ENCODE measurements at regions not wholly inside any gene's neighbourhood (a gene's known extent, or its start where the extent isn't known, plus 50 kb on each side); places are given as distances from the start of the nearest gene placed in this dataset.

DNA sequence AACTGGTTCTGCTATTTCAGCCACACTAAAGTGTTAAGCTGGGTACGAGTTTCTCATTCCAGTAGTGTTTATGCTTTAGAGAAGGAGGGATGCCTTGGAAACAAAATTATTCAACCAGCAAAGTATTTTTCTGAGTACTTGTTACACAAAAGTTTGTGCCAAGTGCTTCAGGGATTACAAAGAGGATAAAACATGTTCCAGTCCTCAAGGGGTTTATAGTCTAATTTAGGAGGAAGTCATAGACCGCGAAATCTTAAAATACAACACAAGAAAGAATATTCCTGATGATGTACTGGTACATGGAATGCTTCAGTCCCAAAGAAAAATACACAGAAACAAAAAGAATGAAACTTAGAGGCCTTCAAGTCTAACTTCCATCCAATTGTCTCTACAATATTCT is 85.4 kb upstream of the NR4A3 start:
- TF ChIP-seq, protein P1, sequence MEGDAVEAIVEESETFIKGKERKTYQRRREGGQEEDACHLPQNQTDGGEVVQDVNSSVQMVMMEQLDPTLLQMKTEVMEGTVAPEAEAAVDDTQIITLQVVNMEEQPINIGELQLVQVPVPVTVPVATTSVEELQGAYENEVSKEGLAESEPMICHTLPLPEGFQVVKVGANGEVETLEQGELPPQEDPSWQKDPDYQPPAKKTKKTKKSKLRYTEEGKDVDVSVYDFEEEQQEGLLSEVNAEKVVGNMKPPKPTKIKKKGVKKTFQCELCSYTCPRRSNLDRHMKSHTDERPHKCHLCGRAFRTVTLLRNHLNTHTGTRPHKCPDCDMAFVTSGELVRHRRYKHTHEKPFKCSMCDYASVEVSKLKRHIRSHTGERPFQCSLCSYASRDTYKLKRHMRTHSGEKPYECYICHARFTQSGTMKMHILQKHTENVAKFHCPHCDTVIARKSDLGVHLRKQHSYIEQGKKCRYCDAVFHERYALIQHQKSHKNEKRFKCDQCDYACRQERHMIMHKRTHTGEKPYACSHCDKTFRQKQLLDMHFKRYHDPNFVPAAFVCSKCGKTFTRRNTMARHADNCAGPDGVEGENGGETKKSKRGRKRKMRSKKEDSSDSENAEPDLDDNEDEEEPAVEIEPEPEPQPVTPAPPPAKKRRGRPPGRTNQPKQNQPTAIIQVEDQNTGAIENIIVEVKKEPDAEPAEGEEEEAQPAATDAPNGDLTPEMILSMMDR (IDR thresholded peaks at IDR 0.05; ENCODE audit: control extremely low read depth, extremely low read depth, low read depth, missing control alignments): no peak
- CTCF ChIA-PET: no interaction called here
- POLR2A ChIA-PET: no interaction called here
- no peak for DNase-seq (ENCODE audit: extremely low spot score)

GRCh38 chr9:99737649-99738048 is 84.0 kb upstream of the NR4A3 start:
- CTCF ChIA-PET: interaction anchor here (0.5 kb wide), 1 partner anchor 896 kb away, joined by 3 read pairs; no protein-coding TSS in a partner anchor
- TF ChIP-seq, protein P1 (IDR thresholded peaks at IDR 0.05; ENCODE audit: control extremely low read depth, extremely low read depth, low read depth, missing control alignments): no peak
- no peak for DNase-seq (ENCODE audit: extremely low spot score)
- POLR2A ChIA-PET: no interaction called here

- TF ChIP-seq, protein P1 (IDR thresholded peaks at IDR 0.05; ENCODE audit: control extremely low read depth, extremely low read depth, low read depth, missing control alignments): no peak
- POLR2A ChIA-PET: no interaction called here
- no peak for DNase-seq (ENCODE audit: extremely low spot score)
- CTCF ChIA-PET: interaction anchor here (1.4 to 1.5 kb wide), 2 partner anchors 10 to 477 kb away, joined by 3 read pairs; no protein-coding TSS in a partner anchor
Observed at GRCh38 chr9:99743006-99743405, 78.7 kb upstream of the NR4A3 start.

- TF ChIP-seq, protein P1 (IDR thresholded peaks at IDR 0.05; ENCODE audit: control extremely low read depth, extremely low read depth, low read depth, missing control alignments): no peak
- ChIA-PET POLR2A (no interaction called here), CTCF (interaction anchor here (1.4 to 1.5 kb wide), 2 partner anchors 11 to 478 kb away, joined by 3 read pairs; no protein-coding TSS in a partner anchor)
- DNase-seq (ENCODE audit: extremely low spot score): no peak
Observed at GRCh38 chr9:99743455-99743854, 78.2 kb upstream of the NR4A3 start.

DNA sequence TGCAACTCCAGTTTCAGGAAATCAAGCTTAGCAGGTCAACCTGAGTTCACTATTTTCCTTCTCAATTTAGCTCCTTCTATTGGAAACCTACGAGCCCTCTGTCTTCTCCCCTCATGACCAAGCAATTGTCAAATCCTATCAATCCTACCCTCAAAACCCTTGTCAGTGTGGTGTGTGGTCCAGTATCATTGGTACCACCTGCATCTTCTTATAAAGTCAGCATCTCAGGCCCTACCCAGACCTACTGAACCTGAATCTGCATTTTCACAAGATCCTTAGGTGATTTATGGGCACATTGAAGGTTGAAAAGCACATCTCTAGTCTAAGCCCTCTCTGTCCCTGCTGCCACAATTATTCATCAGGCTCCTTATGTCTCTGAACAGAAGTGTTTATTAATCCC is 77.6 kb upstream of the NR4A3 start:
- ChIA-PET CTCF (interaction anchor here (1.4 kb wide), 1 partner anchor 12 kb away, joined by 3 read pairs; no protein-coding TSS in a partner anchor), POLR2A (no interaction called here)
- no peak for DNase-seq (ENCODE audit: extremely low spot score)

GRCh38 chr9:99745085-99745484 is 76.6 kb upstream of the NR4A3 start:
- DNase-seq (ENCODE audit: extremely low spot score): no peak
- ChIA-PET POLR2A (no interaction called here), CTCF (no interaction called here)
- TF ChIP-seq, protein P1 (IDR thresholded peaks at IDR 0.05; ENCODE audit: control extremely low read depth, extremely low read depth, low read depth, missing control alignments): no peak

More for the DNA sequence above, 77.6 kb upstream of the NR4A3 start:
- TF ChIP-seq, protein P1 (IDR thresholded peaks at IDR 0.05; ENCODE audit: control extremely low read depth, extremely low read depth, low read depth, missing control alignments): no peak
